Muscle of leg (tissue), 3 donors: ENCODE measurements at regions not wholly inside any gene's neighbourhood (a gene's known extent, or its start where the extent isn't known, plus 50 kb on each side); places are given as distances from the start of the nearest gene placed in this dataset.
"Not testable (repeated sequence)": the region's sequence is repeated elsewhere in the genome, so short reads cannot be mapped to it uniquely, and the experiment has no call there.

Experiments used
- DNase-seq: peaks from one replicate; pipeline ENCODE4 v3.0.0; 2013
- H3K27ac ChIP-seq: one replicate; pipeline ENCODE4 v1.5.1; 2013; ENCODE audit warnings: mild to moderate bottlenecking, low read length, control low read depth
- H3K27me3 ChIP-seq: one replicate; pipeline ENCODE4 v1.6.1; 2013; ENCODE audit warnings: low read length; ENCODE audit not compliant: control insufficient read depth, insufficient read depth
- H3K36me3 ChIP-seq: one replicate; pipeline ENCODE4 v1.6.1; 2013; ENCODE audit warnings: low read length; ENCODE audit not compliant: control insufficient read depth, insufficient read depth
- H3K4me1 ChIP-seq: one replicate; pipeline ENCODE4 v1.6.1; 2013; ENCODE audit warnings: low read length; ENCODE audit not compliant: control insufficient read depth, insufficient read depth
- H3K4me3 ChIP-seq: one replicate; pipeline ENCODE4 v1.5.1; 2013; ENCODE audit warnings: low read length, control low read depth
- H3K9me3 ChIP-seq: replicated peaks from 2 replicates; pipeline ENCODE4 v1.6.1; 2013; ENCODE audit warnings: low read depth, low read length; ENCODE audit not compliant: control insufficient read depth
- WGBS: methylation state at CpG from one replicate; pipeline ENCODE4 v1.1.5; 2013; ENCODE audit warnings: missing lambda C conversion rate; ENCODE audit not compliant: insufficient coverage; 5-methylcytosine and 5-hydroxymethylcytosine counted together

DNA sequence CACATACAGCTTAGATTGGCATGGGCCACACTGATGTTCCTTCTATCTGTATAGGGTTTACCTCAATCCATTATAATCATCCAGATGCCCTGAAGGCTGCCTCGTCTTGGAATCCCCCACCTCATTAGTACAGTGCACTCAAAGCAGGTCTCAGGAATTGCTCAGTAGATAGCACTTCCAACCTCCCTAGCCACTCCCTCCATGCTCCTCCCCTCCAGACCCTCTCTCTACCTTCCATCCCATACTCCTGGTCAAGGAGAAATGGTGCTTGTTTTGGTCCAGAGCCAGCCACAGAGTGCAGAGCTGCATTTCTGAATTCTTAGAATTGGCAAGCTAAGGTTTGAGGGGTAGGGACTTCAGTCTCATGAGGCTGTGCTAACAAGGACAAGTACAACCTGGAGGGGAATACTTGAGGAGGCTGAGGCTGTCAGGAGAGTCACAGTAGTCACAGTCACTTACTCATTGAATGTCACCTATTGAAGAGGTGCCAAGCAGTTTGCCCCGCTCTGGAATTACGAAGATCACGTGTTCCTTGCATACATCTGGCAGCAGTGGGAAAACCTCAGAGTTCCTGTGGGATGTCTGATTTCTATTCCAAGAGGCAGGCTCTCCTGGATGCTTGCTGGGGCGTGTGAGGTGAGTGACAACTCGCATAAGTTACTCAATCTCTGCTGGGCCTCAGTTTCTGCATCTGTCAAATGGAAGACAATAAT is 60.7 kb upstream of the ZNF746 start:
- peaks cover 29% of the 10 kb centered on the region for H3K36me3 ChIP-seq
- DNase-seq: no peak

DNA sequence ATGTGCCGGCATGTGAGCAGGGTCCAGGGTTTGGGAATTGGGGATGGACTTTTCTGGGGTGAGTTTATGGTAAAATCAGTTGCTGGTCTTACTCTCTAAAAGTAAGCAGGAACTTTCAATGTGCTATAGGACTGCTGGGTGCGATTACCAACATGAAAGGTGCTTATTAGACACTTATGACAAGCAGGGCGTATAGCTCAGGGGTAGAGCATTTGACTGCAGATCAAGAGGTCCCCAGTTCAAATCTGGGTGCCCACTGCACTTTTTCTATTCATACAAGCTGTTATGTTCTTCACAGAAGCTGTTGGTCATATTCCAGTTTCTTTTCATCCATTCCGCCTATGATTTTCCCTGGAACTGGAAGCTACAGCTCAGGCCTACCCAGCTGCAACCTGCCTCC is 58.9 kb upstream of the ZNF746 start:
- H3K27me3 ChIP-seq, H3K4me1 ChIP-seq, H3K9me3 ChIP-seq, DNase-seq, H3K4me3 ChIP-seq, H3K27ac ChIP-seq: not testable (repeated sequence)
- peaks cover 39% of the 10 kb centered on the region for H3K36me3 ChIP-seq
- 100% methylated on average over 3 of the region's 4 CpGs for WGBS

More for the DNA sequence above, 60.7 kb upstream of the ZNF746 start:
- Histone ChIP-seq H3K9me3 (no peaks in the 10 kb centered on the region), H3K4me3 (no peak overlapping the region), H3K27ac (no peak overlapping the region), H3K27me3 (no peaks in the 10 kb centered on the region), H3K4me1 (no peaks in the 10 kb centered on the region)
- 90% methylated on average over 6 of the region's 6 CpGs for WGBS

DNA sequence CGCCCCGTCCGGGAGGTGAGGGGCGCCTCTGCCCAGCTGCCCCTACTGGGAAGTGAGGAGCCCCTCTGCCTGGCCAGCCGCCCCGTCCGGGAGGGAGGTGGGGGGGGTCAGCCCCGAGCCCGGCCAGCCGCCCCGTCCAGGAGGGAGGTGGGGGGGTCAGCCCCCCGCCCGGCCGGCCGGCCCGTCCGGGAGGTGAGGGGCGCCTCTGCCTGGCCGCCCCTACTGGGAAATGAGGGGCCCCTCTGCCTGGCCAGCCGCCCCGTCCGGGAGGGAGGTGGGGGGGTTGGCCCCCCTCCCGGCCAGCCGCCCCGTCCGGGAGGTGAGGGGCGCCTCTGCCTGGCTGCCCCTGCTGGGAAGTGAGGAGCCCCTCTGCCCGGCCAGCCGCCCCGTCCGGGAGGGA is 57.2 kb upstream of the ZNF746 start:
- H3K27ac ChIP-seq, DNase-seq, H3K9me3 ChIP-seq, H3K4me3 ChIP-seq, H3K27me3 ChIP-seq, H3K4me1 ChIP-seq: not testable (repeated sequence)
- H3K36me3 ChIP-seq: peaks cover 49% of the 10 kb centered on the region
- 89% methylated on average over 8 of the region's 31 CpGs for whole genome bisulfite sequencing

DNA sequence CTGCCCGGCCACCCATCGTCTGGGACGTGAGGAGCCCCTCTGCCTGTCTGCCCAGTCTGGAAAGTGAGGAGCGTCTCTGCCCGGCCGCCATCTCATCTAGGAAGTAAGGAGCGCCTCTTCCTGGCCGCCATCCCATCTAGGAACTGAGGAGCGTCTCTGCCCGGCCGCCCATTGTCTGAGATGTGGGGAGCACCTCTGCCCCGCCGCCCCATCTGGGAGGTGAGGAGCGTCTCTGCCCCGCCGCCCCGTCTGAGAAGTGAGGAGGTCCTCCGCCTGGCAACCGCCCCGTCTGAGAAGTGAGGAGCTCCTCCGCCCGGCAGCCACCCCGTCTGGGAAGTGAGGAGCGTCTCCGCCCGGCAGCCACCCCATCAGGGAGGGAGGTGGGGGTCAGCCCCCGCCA is 56.4 kb upstream of the ZNF746 start:
- H3K9me3 ChIP-seq, H3K4me3 ChIP-seq, H3K4me1 ChIP-seq, H3K27me3 ChIP-seq, DNase-seq, H3K27ac ChIP-seq: not testable (repeated sequence)
- H3K36me3 ChIP-seq: peaks cover 57% of the 10 kb centered on the region
- 97% methylated on average over 22 of the region's 27 CpGs for WGBS

GRCh38 chr7:149552799-149553198 is 55.2 kb upstream of the ZNF746 start:
- Histone ChIP-seq H3K27ac (no peak overlapping the region), H3K27me3 (no peaks in the 10 kb centered on the region), H3K4me1 (no peaks in the 10 kb centered on the region), H3K4me3 (no peak overlapping the region), H3K9me3 (no peaks in the 10 kb centered on the region), H3K36me3 (peaks cover 58% of the 10 kb centered on the region)
- peak; percentile 25 for DNase-seq
- 100% methylated on average over 1 of the region's 3 CpGs for WGBS
